ENCODE measurements at regions not wholly inside any gene's neighbourhood (a gene's known extent, or its start where the extent isn't known, plus 50 kb on each side); places are given as distances from the start of the nearest gene placed in this dataset.

DNA sequence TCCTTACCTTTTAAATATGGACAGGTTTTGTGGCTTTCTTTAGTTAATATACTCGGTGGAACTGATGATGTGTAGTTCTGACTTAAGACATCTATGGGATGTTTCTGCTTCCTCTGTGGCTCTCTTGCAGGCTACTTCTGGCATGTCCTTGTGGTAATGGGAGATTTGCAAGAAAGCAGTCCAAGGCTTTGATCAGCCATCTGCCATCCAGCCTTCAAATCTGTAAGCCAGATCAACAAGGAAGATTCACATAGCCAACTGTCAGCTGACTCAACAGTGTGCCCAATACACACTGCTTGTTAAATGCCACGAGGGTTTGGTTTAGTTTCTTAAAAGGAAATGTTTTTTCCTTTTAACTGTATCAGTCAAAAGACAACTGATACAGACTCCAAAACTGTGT, 722.2 kb upstream of the CHRM3 start:
- TF ChIP-seq EZH2 (IDR thresholded peaks at IDR 0.05; ENCODE audit: borderline replicate concordance, low read depth, low read length) (no peak), MCM2 (IDR thresholded peaks at IDR 0.05; ENCODE audit: low read depth) (no peak), JUND (IDR thresholded peaks at IDR 0.05; ENCODE audit: borderline replicate concordance, low read depth, low read length) (no peak), JUND (tag; IDR thresholded peaks at IDR 0.05; ENCODE audit: borderline replicate concordance, low read depth, low read length) (no peak), CTCF (IDR thresholded peaks at IDR 0.05 in 2 of 3, conservative IDR thresholded peaks at IDR 0.05 in 1 of 3; ENCODE audit: insufficient read depth in 2 of 3, low read depth in 1 of 3, low read length in 3 of 3) (no peak), CTBP1 (IDR thresholded peaks at IDR 0.05; ENCODE audit: borderline replicate concordance) (no peak), ADNP (tag; IDR thresholded peaks at IDR 0.05) (no peak), FOXP4 (CRISPR knock-in tag; IDR thresholded peaks at IDR 0.05; ENCODE audit: borderline replicate concordance) (no peak), KDM2B (CRISPR knock-in tag; IDR thresholded peaks at IDR 0.05) (no peak), PKNOX1 (IDR thresholded peaks at IDR 0.05) (no peak), POLR2A (conservative IDR thresholded peaks at IDR 0.05) (no peak)

All from K562 (cell line).